Keratinocyte (primary cell): ENCODE measurements at regions not wholly inside any gene's neighbourhood (a gene's known extent, or its start where the extent isn't known, plus 50 kb on each side); places are given as distances from the start of the nearest gene placed in this dataset.

Experiments
- DNase-seq: peaks from one replicate; pipeline ENCODE4 v3.0.0-alpha.2; 2011; ENCODE audit warnings: low read depth, missing footprints, low spot score
- FAIRE-seq: peaks from 2 replicates; lab custom pipeline; 2011; peaks lifted over from hg19 to GRCh38; lab: Jason Lieb, UNC
- H2AFZ ChIP-seq: 2 replicates; pipeline ENCODE4 v1.6.0; 2012; ENCODE audit warnings: low read length, control low read depth, inconsistent platforms; ENCODE audit not compliant: control insufficient read depth
- H3K27ac ChIP-seq: 2 replicates; pipeline ENCODE4 v1.5.1; 2011; ENCODE audit warnings: low read length; ENCODE audit not compliant: control insufficient read depth, insufficient read depth
- H3K27me3 ChIP-seq: 3 replicates; pipeline ENCODE4 v1.6.0; 2011; ENCODE audit warnings: low read length; ENCODE audit not compliant: control insufficient read depth, insufficient read depth; ENCODE audit errors: extremely low read depth
- H3K36me3 ChIP-seq, 2 experiments: 2 replicates in 1 of 2; 3 replicates in 1 of 2; pipeline ENCODE4 v1.5.1; 2011; ENCODE audit warnings: low read length in 2 of 2, mild to moderate bottlenecking in 1 of 2; ENCODE audit not compliant: control insufficient read depth in 2 of 2, insufficient read depth in 2 of 2; ENCODE audit errors: extremely low read depth in 1 of 2
- H3K4me1 ChIP-seq: 3 replicates; pipeline ENCODE4 v1.5.1; 2011; ENCODE audit warnings: low read length; ENCODE audit not compliant: control insufficient read depth, insufficient read depth; ENCODE audit errors: extremely low read depth
- H3K4me2 ChIP-seq: 3 replicates; pipeline ENCODE4 v1.6.0; 2011; ENCODE audit warnings: low read depth, low read length; ENCODE audit not compliant: control insufficient read depth, insufficient read depth; ENCODE audit errors: extremely low read depth
- H3K4me3 ChIP-seq, 3 experiments: fragments of 200-600 bp in 1 of 3; sonication (generic) in 1 of 3; 2 replicates in 2 of 3; 3 replicates in 1 of 3; pipeline ENCODE4 v1.5.1; 2011 to 2016; ENCODE audit warnings: low read length in 3 of 3, mild to moderate bottlenecking in 3 of 3, control low read depth in 2 of 3, inconsistent platforms in 1 of 3, low read depth in 1 of 3, mixed read lengths in 1 of 3, mixed run types in 1 of 3, moderate library complexity in 1 of 3; ENCODE audit not compliant: control insufficient read depth in 2 of 3, insufficient read depth in 2 of 3; ENCODE audit errors: extremely low read depth in 1 of 3
- H3K79me2 ChIP-seq: 2 replicates; pipeline ENCODE4 v1.6.0; 2012; ENCODE audit warnings: low read length; ENCODE audit not compliant: control insufficient read depth, insufficient read depth
- H3K9ac ChIP-seq: 3 replicates; pipeline ENCODE4 v1.6.0; 2011; ENCODE audit warnings: low read length; ENCODE audit not compliant: control insufficient read depth, insufficient read depth; ENCODE audit errors: extremely low read depth
- H3K9me1 ChIP-seq: 3 replicates; pipeline ENCODE4 v1.6.0; 2011; ENCODE audit warnings: low read length; ENCODE audit not compliant: control insufficient read depth, insufficient read depth; ENCODE audit errors: extremely low read depth
- H3K9me3 ChIP-seq: 2 replicates; pipeline ENCODE4 v1.5.1; 2012; ENCODE audit warnings: low read depth, low read length; ENCODE audit not compliant: control insufficient read depth
- H4K20me1 ChIP-seq: 3 replicates; pipeline ENCODE4 v1.6.0; 2011; ENCODE audit warnings: low read length; ENCODE audit not compliant: control insufficient read depth, insufficient read depth; ENCODE audit errors: extremely low read depth
- CTCF ChIP-seq, 3 experiments: IDR thresholded peaks in 1 of 3; conservative IDR thresholded peaks in 1 of 3; optimal IDR thresholded peaks in 1 of 3; 2 replicates in 2 of 3; 3 replicates in 1 of 3; pipeline versions ENCODE3 to v1.5.1; 2011; ENCODE audit warnings: low read length in 3 of 3, mild to moderate bottlenecking in 3 of 3, moderate library complexity in 2 of 3, control low read depth in 1 of 3, inconsistent platforms in 1 of 3; ENCODE audit not compliant: insufficient read depth in 2 of 3; ENCODE audit errors: extremely low read depth in 1 of 3
- EZH2 ChIP-seq: IDR thresholded peaks from one replicate; pipeline ENCODE4 v1.6.1; 2012; ENCODE audit warnings: inconsistent platforms, mild to moderate bottlenecking, low read length, moderate library complexity
- dilution Hi-C: fragments of 300-500 bp; cut with MboI; formaldehyde crosslinking; loops from one replicate; pipeline ENCODE4 v1.7.0; 2020; ENCODE audit warnings: low sequenced_read_pairs; ENCODE audit not compliant: extremely low pct_ligation_motif_present

GRCh38 chr21:43298546-43299440, 128.1 kb downstream of the SIK1 start:
- Histone ChIP-seq H2AFZ (no peak overlapping the region), H3K9ac (no peak overlapping the region), H3K27ac (no peak overlapping the region), H3K4me3 (no peak overlapping the region), H3K36me3 (no peaks in the 10 kb centered on the region), H3K4me2 (no peak overlapping the region), H4K20me1 (no peaks in the 10 kb centered on the region), H3K9me3 (peaks cover 1% of the 10 kb centered on the region), H3K79me2 (no peaks in the 10 kb centered on the region), H3K9me1 (no peaks in the 10 kb centered on the region), H3K4me1 (peaks cover 18% of the 10 kb centered on the region), H3K27me3 (peaks cover 2% of the 10 kb centered on the region)
- DNase-seq (no peak), FAIRE-seq (no peak)
- TF ChIP-seq EZH2 (no peak), CTCF (optimal IDR thresholded peaks at IDR 0.05 in 1 of 3, IDR thresholded peaks at IDR 0.05 in 1 of 3, conservative IDR thresholded peaks at IDR 0.05 in 1 of 3; ENCODE audit: extremely low read depth in 1 of 3, insufficient read depth in 2 of 3, low read length in 3 of 3) (no peak)
- dilution Hi-C loops, result no loop called here

- no peaks in the 10 kb centered on the region for H4K20me1 ChIP-seq
- no peak overlapping the region for H3K27ac ChIP-seq
- H3K79me2 ChIP-seq, result no peaks in the 10 kb centered on the region
- no peak overlapping the region for H3K9ac ChIP-seq
- no peaks in the 10 kb centered on the region for H3K36me3 ChIP-seq
- peaks cover 1% of the 10 kb centered on the region for H3K9me3 ChIP-seq
- H3K4me2 ChIP-seq, result no peak overlapping the region
- peaks cover 11% of the 10 kb centered on the region for H3K4me1 ChIP-seq
- H3K4me3 ChIP-seq, result no peak overlapping the region
- dilution Hi-C loops, result no loop called here
- DNase-seq (no peak), FAIRE-seq (no peak)
- TF ChIP-seq EZH2 (no peak), CTCF (optimal IDR thresholded peaks at IDR 0.05 in 1 of 3, IDR thresholded peaks at IDR 0.05 in 1 of 3, conservative IDR thresholded peaks at IDR 0.05 in 1 of 3; ENCODE audit: extremely low read depth in 1 of 3, insufficient read depth in 2 of 3, low read length in 3 of 3) (no peak)
- no peaks in the 10 kb centered on the region for H3K9me1 ChIP-seq
- peaks cover 2% of the 10 kb centered on the region for H3K27me3 ChIP-seq
- no peak overlapping the region for H2AFZ ChIP-seq
Observed at GRCh38 chr21:43297989-43298388, 128.9 kb downstream of the SIK1 start.
